Sigmoid colon (tissue), 6 donors: ENCODE measurements at regions not wholly inside any gene's neighbourhood (a gene's known extent, or its start where the extent isn't known, plus 50 kb on each side); places are given as distances from the start of the nearest gene placed in this dataset.
"Not testable (repeated sequence)": the region's sequence is repeated elsewhere in the genome, so short reads cannot be mapped to it uniquely, and the experiment has no call there.

ENCODE experiments used
- DNase-seq: peaks from one replicate; pipeline ENCODE4 v3.0.0-alpha.2; 2019
- H3K27ac ChIP-seq, 4 donors: fragments of 200-600 bp; sonication (generic); one replicate each; pipeline ENCODE4 v1.5.1; 2016 to 2019; ENCODE audit warnings: mild to moderate bottlenecking in 1 of 4
- H3K27me3 ChIP-seq, 3 donors: fragments of 200-600 bp; sonication (generic); one replicate each; pipeline ENCODE4 v1.5.1; 2019; ENCODE audit warnings: mild to moderate bottlenecking in 1 of 3
- H3K36me3 ChIP-seq, 4 donors: fragments of 200-600 bp; sonication (generic); one replicate each; pipeline ENCODE4 v1.5.1; 2016 to 2019
- H3K4me1 ChIP-seq, 4 donors: fragments of 200-600 bp; sonication (generic); one replicate each; pipeline ENCODE4 v1.5.1; 2017 to 2019
- H3K4me3 ChIP-seq, 4 donors: fragments of 200-600 bp; sonication (generic); one replicate each; pipeline ENCODE4 v1.5.1; 2017 to 2019; ENCODE audit warnings: mild to moderate bottlenecking in 2 of 4, moderate library complexity in 1 of 4
- H3K9me3 ChIP-seq, 4 donors: fragments of 200-600 bp in 3 of 4; sonication (generic) in 3 of 4; one replicate each; pipeline versions ENCODE4 v1.5.1 to v1.6.1; 2013 to 2019
- CTCF ChIP-seq, 4 experiments: fragments of 450-650 bp in 3 of 4; fragments of 200-600 bp in 1 of 4; IDR thresholded peaks; one replicate each; pipeline ENCODE4 v1.5.1; 2016 to 2019; ENCODE audit warnings: antibody characterized with exemption in 4 of 4, mild to moderate bottlenecking in 3 of 4, moderate library complexity in 2 of 4
- EP300 ChIP-seq, 4 donors: sonication (generic); formaldehyde crosslinking; IDR thresholded peaks; one replicate each; pipeline ENCODE4 v1.6.1; 2017; ENCODE audit warnings: antibody characterized with exemption in 4 of 4
- POLR2A ChIP-seq, 2 donors: fragments of 450-650 bp; IDR thresholded peaks; one replicate each; pipeline ENCODE4 v1.6.1; 2016; ENCODE audit warnings: antibody characterized with exemption in 2 of 2, mild to moderate bottlenecking in 2 of 2, moderate library complexity in 2 of 2
- POLR2AphosphoS5 ChIP-seq, 4 donors: sonication (generic); formaldehyde crosslinking; IDR thresholded peaks; one replicate each; pipeline ENCODE4 v1.6.1; 2017; ENCODE audit warnings: antibody characterized with exemption in 4 of 4
- WGBS, 2 donors: extraction: QIAGEN DNeasy Blood & Tissue Kit; methylation state at CpG; one replicate each; pipeline ENCODE4 v1.1.7; 2013; 5-methylcytosine and 5-hydroxymethylcytosine counted together
- intact Hi-C: fragments of 100-400 bp; cut with DNase I; formaldehyde crosslinking; loops from one replicate; pipeline ENCODE4 v1.15.1; 2023
- donor health status: healthy with polysubstance abuse.
- donor health status: healthy.

GRCh38 chr1:22331618-22332423, 119.8 kb upstream of the ZBTB40 start:
- no peaks in the 10 kb centered on the region for H3K9me3 ChIP-seq
- no peak overlapping the region for H3K4me3 ChIP-seq
- TF ChIP-seq CTCF (IDR thresholded peaks at IDR 0.05) (no peak), POLR2A (IDR thresholded peaks at IDR 0.05) (no peak)
- no peak overlapping the region for H3K27ac ChIP-seq
- H3K27me3 ChIP-seq = no peaks in the 10 kb centered on the region
- intact Hi-C loops = no loop called here
- H3K36me3 ChIP-seq = no peaks in the 10 kb centered on the region
- H3K4me1 ChIP-seq = no peaks in the 10 kb centered on the region
- 79 to 83% methylated on average over 17 of the region's 17 CpGs for WGBS, 2 donors
- DNase-seq = no peak

- TF ChIP-seq CTCF (IDR thresholded peaks at IDR 0.05) (no peak), POLR2AphosphoS5 (IDR thresholded peaks at IDR 0.05) (no peak), POLR2A (IDR thresholded peaks at IDR 0.05) (no peak), EP300 (IDR thresholded peaks at IDR 0.05) (no peak)
- Histone ChIP-seq H3K36me3 (no peaks in the 10 kb centered on the region), H3K27ac (no peak overlapping the region), H3K9me3 (no peaks in the 10 kb centered on the region), H3K4me1 (no peaks in the 10 kb centered on the region), H3K4me3 (no peak overlapping the region), H3K27me3 (no peaks in the 10 kb centered on the region)
- DNase-seq = no peak
- WGBS, 2 donors = 84 to 88% methylated on average over 4 of the region's 4 CpGs
- intact Hi-C loops = no loop called here
Observed at GRCh38 chr1:22332424-22332717, 119.3 kb upstream of the ZBTB40 start.

GRCh38 chr1:22332795-22333499, 118.7 kb upstream of the ZBTB40 start:
- TF ChIP-seq POLR2A (IDR thresholded peaks at IDR 0.05) = no peak
- no peak for TF ChIP-seq EP300 (IDR thresholded peaks at IDR 0.05)
- TF ChIP-seq POLR2AphosphoS5 (IDR thresholded peaks at IDR 0.05) = no peak
- TF ChIP-seq CTCF (IDR thresholded peaks at IDR 0.05) = no peak
- Histone ChIP-seq H3K4me1 (no peaks in the 10 kb centered on the region), H3K27ac (no peak overlapping the region), H3K9me3 (no peaks in the 10 kb centered on the region), H3K27me3 (no peaks in the 10 kb centered on the region), H3K36me3 (no peaks in the 10 kb centered on the region), H3K4me3 (no peak overlapping the region)
- 63 to 67% methylated on average over 6 of the region's 6 CpGs for WGBS, 2 donors
- no peak for DNase-seq
- intact Hi-C loops = no loop called here

GRCh38 chr1:22333516-22334121, 118.0 kb upstream of the ZBTB40 start:
- no peak overlapping the region for H3K4me3 ChIP-seq
- no peaks in the 10 kb centered on the region for H3K36me3 ChIP-seq
- H3K27me3 ChIP-seq = peaks cover 0 to 3% (median 0%) of the 10 kb centered on the region in 3 donors
- no peak overlapping the region for H3K27ac ChIP-seq
- intact Hi-C loops = no loop called here
- no peak for TF ChIP-seq EP300 (IDR thresholded peaks at IDR 0.05)
- no peaks in the 10 kb centered on the region for H3K9me3 ChIP-seq
- WGBS, 2 donors = 90 to 95% methylated on average over 2 of the region's 2 CpGs
- DNase-seq = no peak
- H3K4me1 ChIP-seq = no peaks in the 10 kb centered on the region

- Histone ChIP-seq H3K36me3 (no peaks in the 10 kb centered on the region), H3K9me3 (no peaks in the 10 kb centered on the region), H3K27me3 (peaks cover 0 to 9% (median 0%) of the 10 kb centered on the region in 3 donors), H3K27ac (no peak overlapping the region), H3K4me3 (no peak overlapping the region), H3K4me1 (no peaks in the 10 kb centered on the region)
- TF ChIP-seq POLR2AphosphoS5 (IDR thresholded peaks at IDR 0.05) (no peak), EP300 (IDR thresholded peaks at IDR 0.05) (no peak), POLR2A (IDR thresholded peaks at IDR 0.05) (no peak), CTCF (IDR thresholded peaks at IDR 0.05) (no peak)
- 44 to 64% methylated on average over 6 of the region's 6 CpGs for WGBS, 2 donors
- intact Hi-C loops = no loop called here
- no peak for DNase-seq
Observed at GRCh38 chr1:22334860-22335550, 116.6 kb upstream of the ZBTB40 start.

GRCh38 chr1:22336274-22336673, 115.4 kb upstream of the ZBTB40 start:
- H3K9me3 ChIP-seq, DNase-seq, H3K4me1 ChIP-seq, intact Hi-C loops, H3K4me3 ChIP-seq, H3K27ac ChIP-seq, H3K36me3 ChIP-seq: not testable (repeated sequence)
- WGBS, 2 donors = 95 to 96% methylated on average over 2 of the region's 2 CpGs
- H3K27me3 ChIP-seq = peaks cover 0 to 14% (median 3%) of the 10 kb centered on the region in 3 donors

- 87% methylated on average over 2 of the region's 2 CpGs for WGBS, 2 donors
- DNase-seq, H3K9me3 ChIP-seq, H3K27ac ChIP-seq, intact Hi-C loops, H3K4me3 ChIP-seq, H3K4me1 ChIP-seq, H3K36me3 ChIP-seq: not testable (repeated sequence)
- H3K27me3 ChIP-seq = peaks cover 0 to 20% (median 10%) of the 10 kb centered on the region in 3 donors
Observed at GRCh38 chr1:22336696-22337545, 114.7 kb upstream of the ZBTB40 start.
